Esophagus muscularis mucosa (tissue), 4 donors: ENCODE measurements at regions not wholly inside any gene's neighbourhood (a gene's known extent, or its start where the extent isn't known, plus 50 kb on each side); places are given as distances from the start of the nearest gene placed in this dataset.

Source experiments
- CTCF ChIP-seq, 3 experiments: fragments of 200-600 bp in 2 of 3; fragments of 450-650 bp in 1 of 3; sonication (generic) in 2 of 3; IDR thresholded peaks; one replicate each; pipeline ENCODE4 v1.5.1; 2017 to 2019; ENCODE audit warnings: antibody characterized with exemption in 3 of 3, mild to moderate bottlenecking in 2 of 3, moderate library complexity in 1 of 3
- EP300 ChIP-seq: sonication (generic); formaldehyde crosslinking; IDR thresholded peaks from one replicate; pipeline ENCODE4 v1.6.1; 2017; ENCODE audit warnings: antibody characterized with exemption
- POLR2AphosphoS5 ChIP-seq, 2 donors: sonication (generic); formaldehyde crosslinking; IDR thresholded peaks; one replicate each; pipeline ENCODE4 v1.6.1; 2017; ENCODE audit warnings: antibody characterized with exemption in 2 of 2

- no peak for TF ChIP-seq POLR2AphosphoS5 (IDR thresholded peaks at IDR 0.05)
- TF ChIP-seq CTCF (IDR thresholded peaks at IDR 0.05), result no peak
- TF ChIP-seq EP300, result no peak
Observed at GRCh38 chr5:51018423-51018822, 352.0 kb downstream of the PARP8 start.
